Loucy (cell line): ENCODE measurements at regions not wholly inside any gene's neighbourhood (a gene's known extent, or its start where the extent isn't known, plus 50 kb on each side); places are given as distances from the start of the nearest gene placed in this dataset.

Experiments
- CTCF ChIP-seq: fragments of 200-600 bp; sonication (generic); conservative IDR thresholded peaks from 2 replicates; pipeline ENCODE4 v1.5.1; 2014; ENCODE audit warnings: mild to moderate bottlenecking, antibody characterized with exemption, low read length
- EZH2phosphoT487 ChIP-seq: fragments of 200-600 bp; IDR thresholded peaks from 2 replicates; pipeline ENCODE4 v1.6.1; 2018; ENCODE audit warnings: antibody characterized with exemption, mild to moderate bottlenecking, moderate library complexity, borderline replicate concordance

GRCh38 chr15:61318301-61318700 lies 89.2 kb upstream of the RORA start:
- TF ChIP-seq CTCF, result no peak
- no peak for TF ChIP-seq EZH2phosphoT487
